ENCODE measurements at regions not wholly inside any gene's neighbourhood (a gene's known extent, or its start where the extent isn't known, plus 50 kb on each side); places are given as distances from the start of the nearest gene placed in this dataset.

DNA sequence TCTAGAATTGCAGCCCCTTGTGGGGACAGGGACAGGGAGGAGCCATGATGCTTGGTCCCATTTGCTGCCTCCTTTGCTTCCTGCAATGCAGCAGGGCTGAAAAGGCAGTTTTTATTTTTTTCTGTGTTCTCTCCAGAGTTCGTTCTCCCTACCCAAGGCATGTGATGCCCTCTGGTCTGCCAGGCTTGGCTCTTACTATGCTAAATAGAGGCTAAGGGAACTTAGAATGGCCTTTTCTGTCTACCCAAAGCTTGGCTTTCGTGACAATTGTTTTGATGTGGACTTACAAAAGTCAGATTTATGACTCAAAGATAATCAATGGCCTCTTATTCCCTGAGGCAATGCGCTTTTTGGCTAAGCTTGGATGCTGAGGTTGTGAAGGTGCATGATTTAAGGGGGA is 293.3 kb upstream of the TBL1XR1 start:
- TF ChIP-seq, protein P1, sequence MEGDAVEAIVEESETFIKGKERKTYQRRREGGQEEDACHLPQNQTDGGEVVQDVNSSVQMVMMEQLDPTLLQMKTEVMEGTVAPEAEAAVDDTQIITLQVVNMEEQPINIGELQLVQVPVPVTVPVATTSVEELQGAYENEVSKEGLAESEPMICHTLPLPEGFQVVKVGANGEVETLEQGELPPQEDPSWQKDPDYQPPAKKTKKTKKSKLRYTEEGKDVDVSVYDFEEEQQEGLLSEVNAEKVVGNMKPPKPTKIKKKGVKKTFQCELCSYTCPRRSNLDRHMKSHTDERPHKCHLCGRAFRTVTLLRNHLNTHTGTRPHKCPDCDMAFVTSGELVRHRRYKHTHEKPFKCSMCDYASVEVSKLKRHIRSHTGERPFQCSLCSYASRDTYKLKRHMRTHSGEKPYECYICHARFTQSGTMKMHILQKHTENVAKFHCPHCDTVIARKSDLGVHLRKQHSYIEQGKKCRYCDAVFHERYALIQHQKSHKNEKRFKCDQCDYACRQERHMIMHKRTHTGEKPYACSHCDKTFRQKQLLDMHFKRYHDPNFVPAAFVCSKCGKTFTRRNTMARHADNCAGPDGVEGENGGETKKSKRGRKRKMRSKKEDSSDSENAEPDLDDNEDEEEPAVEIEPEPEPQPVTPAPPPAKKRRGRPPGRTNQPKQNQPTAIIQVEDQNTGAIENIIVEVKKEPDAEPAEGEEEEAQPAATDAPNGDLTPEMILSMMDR (IDR thresholded peaks at IDR 0.05 in 4 of 5, conservative IDR thresholded peaks at IDR 0.05 in 1 of 5), result no peak
- TF ChIP-seq POLR2A (IDR thresholded peaks at IDR 0.05), result no peak
